Panc1 (cell line): ENCODE measurements at regions not wholly inside any gene's neighbourhood (a gene's known extent, or its start where the extent isn't known, plus 50 kb on each side); places are given as distances from the start of the nearest gene placed in this dataset.

Experiments used
- ATAC-seq: fragments of 200-7000 bp; cut with Tn5 transposase; 2 replicates; pipeline ENCODE4 v1.9.1; 2020; ENCODE audit warnings: mild to moderate bottlenecking, moderate library complexity
- BruUV-seq: library from RNA; stranded (reverse); fragments of 400-500 nt; replicated peaks from 2 replicates; lab custom pipeline; 2021; lab: Mats Ljungman, UMichigan
- CTCF ChIA-PET: fragments of 300-600 bp; sonication (Branson Sonifier 250); formaldehyde crosslinking; loops from one replicate; lab custom pipeline; 2022; ENCODE audit warnings: antibody characterized with exemption; lab: Charles Lee
- POLR2A ChIA-PET: fragments of 300-600 bp; sonication (Branson Sonifier 250); formaldehyde crosslinking; loops from one replicate; lab custom pipeline; 2022; ENCODE audit warnings: antibody characterized with exemption; lab: Charles Lee
- DNase-seq: peaks from one replicate; pipeline ENCODE4 v3.0.0-alpha.2; 2010; ENCODE audit warnings: low read depth, low spot score
- H3K27ac ChIP-seq: 2 replicates; pipeline ENCODE4 v1.5.1; 2011; ENCODE audit warnings: mild to moderate bottlenecking, low read length, inconsistent platforms
- H3K27me3 ChIP-seq: fragments of 200-500 bp; sonication (Bioruptor generic); 2 replicates; pipeline ENCODE4 v1.6.0; 2014; ENCODE audit warnings: low read length, inconsistent platforms; ENCODE audit not compliant: control insufficient read depth, insufficient read depth
- H3K36me3 ChIP-seq: fragments of 200-500 bp; sonication (Bioruptor generic); 2 replicates; pipeline ENCODE4 v1.5.1; 2014; ENCODE audit warnings: inconsistent platforms, mild to moderate bottlenecking, low read length, moderate library complexity; ENCODE audit not compliant: control insufficient read depth, insufficient read depth
- H3K4me1 ChIP-seq: 2 replicates; pipeline ENCODE4 v1.5.1; 2011; ENCODE audit warnings: inconsistent platforms, mild to moderate bottlenecking, low read length, moderate library complexity; ENCODE audit not compliant: control insufficient read depth, insufficient read depth
- H3K4me3 ChIP-seq, 2 experiments: 2 replicates each; pipeline ENCODE4 v1.5.1; 2011 to 2012; ENCODE audit warnings: low read depth in 2 of 2, low read length in 2 of 2, mild to moderate bottlenecking in 2 of 2, inconsistent platforms in 1 of 2, moderate library complexity in 1 of 2
- H3K9me3 ChIP-seq: fragments of 200-500 bp; sonication (Bioruptor generic); 2 replicates; pipeline ENCODE4 v1.5.1; 2014; ENCODE audit warnings: low read depth, mild to moderate bottlenecking, inconsistent platforms, low read length, moderate library complexity; ENCODE audit not compliant: control insufficient read depth, insufficient read depth
- POLR2AphosphoS5 ChIP-seq: IDR thresholded peaks from 2 replicates; pipeline ENCODE4 v1.6.1; 2012; ENCODE audit warnings: mild to moderate bottlenecking, low read depth, low read length, moderate library complexity
- SIN3A ChIP-seq: IDR thresholded peaks from 2 replicates; pipeline ENCODE4 v1.6.1; 2012; ENCODE audit warnings: low read depth, mild to moderate bottlenecking, low read length, moderate library complexity, borderline replicate concordance; ENCODE audit not compliant: insufficient read depth
- TCF7L2 ChIP-seq: IDR thresholded peaks from 2 replicates; pipeline ENCODE4 v1.6.1; 2011; ENCODE audit warnings: mild to moderate bottlenecking, low read depth, low read length, inconsistent platforms
- in situ Hi-C: cut with HindIII; loops from 2 replicates; pipeline ENCODE4 v1.10.0; 2016; ENCODE audit warnings: low sequenced_read_pairs, low pct_unique_long_range_greater_than_20kb
- intact Hi-C: fragments of 100-400 bp; cut with micrococcal nuclease; formaldehyde crosslinking; loops from one replicate; pipeline ENCODE4 v1.10.0; 2022; ENCODE audit not compliant: unreplicated experiment
- TF ChIP-seq, protein P1 (sequence below): fragments of 450-650 bp; IDR thresholded peaks from 2 replicates; pipeline ENCODE4 v1.5.1; 2017; ENCODE audit warnings: mild to moderate bottlenecking
- TF ChIP-seq, protein P2 (sequence below), 2 experiments: IDR thresholded peaks; 2 replicates each; pipeline ENCODE4 v1.6.1; 2011 to 2012; ENCODE audit warnings: low read depth in 2 of 2, control low read depth in 1 of 2, low read length in 1 of 2, mild to moderate bottlenecking in 1 of 2, moderate library complexity in 1 of 2; ENCODE audit not compliant: insufficient read depth in 1 of 2

DNA sequence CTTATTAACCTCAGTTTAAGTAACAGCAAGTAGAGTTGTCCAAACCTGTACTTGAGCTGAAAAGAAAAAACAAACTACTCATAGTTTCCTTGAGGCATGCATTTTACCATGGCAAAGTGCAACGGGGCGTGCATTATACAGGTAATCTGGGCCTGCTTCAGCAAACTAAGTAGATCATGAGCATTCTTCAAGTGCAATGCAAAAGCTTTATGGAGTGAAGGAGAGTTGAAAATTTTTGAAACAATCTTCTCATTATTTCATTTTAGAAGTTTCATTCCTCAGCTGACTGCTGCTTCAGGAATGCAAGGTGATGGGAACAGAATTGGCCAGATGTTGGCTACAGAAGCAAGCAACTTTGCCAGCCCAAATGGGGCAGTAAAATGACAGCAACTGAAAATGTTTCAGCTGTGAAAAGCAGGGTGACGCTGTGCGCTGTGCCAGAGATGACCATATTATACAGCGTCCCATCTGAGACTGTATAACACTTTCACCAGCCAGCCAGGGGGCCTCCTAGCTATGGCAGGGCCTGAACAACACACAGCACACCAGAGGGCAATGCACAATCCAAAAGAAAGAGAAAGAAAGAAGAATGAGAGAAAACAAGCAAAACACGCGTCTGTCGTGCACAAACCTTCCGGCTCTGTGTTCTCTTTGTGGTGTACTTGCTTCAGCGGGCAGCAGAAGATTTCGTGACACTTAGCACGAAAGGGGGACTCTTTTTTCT lies 145.5 kb upstream of the FGF13 start:
- DNase-seq = no peak
- no peak overlapping the region for H3K27ac ChIP-seq

DNA sequence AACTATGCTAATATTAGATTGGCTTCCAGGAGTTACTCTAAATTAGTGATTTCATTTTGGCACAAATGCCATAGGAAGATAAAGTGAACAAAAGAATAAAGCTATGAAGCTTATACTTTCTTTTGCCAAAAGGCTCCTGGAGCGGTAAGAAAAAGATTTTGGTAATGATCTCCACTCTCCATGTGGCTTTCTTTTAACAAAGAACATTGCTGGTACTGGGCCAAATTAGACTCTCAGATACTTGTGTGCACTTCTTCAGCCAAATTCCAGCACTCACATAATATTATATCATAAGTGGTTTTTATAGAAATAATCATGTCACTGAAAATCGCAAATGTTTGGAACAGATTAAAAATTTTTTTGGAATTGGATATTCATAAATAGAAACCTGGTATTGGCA lies 142.4 kb upstream of the FGF13 start:
- H3K36me3 ChIP-seq = no peaks in the 10 kb centered on the region
- no peaks in the 10 kb centered on the region for H3K9me3 ChIP-seq
- DNase-seq (no peak), ATAC-seq (no peak)
- TF ChIP-seq TCF7L2 (no peak), SIN3A (no peak), POLR2AphosphoS5 (no peak)
- TF ChIP-seq, protein P1, sequence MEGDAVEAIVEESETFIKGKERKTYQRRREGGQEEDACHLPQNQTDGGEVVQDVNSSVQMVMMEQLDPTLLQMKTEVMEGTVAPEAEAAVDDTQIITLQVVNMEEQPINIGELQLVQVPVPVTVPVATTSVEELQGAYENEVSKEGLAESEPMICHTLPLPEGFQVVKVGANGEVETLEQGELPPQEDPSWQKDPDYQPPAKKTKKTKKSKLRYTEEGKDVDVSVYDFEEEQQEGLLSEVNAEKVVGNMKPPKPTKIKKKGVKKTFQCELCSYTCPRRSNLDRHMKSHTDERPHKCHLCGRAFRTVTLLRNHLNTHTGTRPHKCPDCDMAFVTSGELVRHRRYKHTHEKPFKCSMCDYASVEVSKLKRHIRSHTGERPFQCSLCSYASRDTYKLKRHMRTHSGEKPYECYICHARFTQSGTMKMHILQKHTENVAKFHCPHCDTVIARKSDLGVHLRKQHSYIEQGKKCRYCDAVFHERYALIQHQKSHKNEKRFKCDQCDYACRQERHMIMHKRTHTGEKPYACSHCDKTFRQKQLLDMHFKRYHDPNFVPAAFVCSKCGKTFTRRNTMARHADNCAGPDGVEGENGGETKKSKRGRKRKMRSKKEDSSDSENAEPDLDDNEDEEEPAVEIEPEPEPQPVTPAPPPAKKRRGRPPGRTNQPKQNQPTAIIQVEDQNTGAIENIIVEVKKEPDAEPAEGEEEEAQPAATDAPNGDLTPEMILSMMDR = no peak
- TF ChIP-seq, protein P2, sequence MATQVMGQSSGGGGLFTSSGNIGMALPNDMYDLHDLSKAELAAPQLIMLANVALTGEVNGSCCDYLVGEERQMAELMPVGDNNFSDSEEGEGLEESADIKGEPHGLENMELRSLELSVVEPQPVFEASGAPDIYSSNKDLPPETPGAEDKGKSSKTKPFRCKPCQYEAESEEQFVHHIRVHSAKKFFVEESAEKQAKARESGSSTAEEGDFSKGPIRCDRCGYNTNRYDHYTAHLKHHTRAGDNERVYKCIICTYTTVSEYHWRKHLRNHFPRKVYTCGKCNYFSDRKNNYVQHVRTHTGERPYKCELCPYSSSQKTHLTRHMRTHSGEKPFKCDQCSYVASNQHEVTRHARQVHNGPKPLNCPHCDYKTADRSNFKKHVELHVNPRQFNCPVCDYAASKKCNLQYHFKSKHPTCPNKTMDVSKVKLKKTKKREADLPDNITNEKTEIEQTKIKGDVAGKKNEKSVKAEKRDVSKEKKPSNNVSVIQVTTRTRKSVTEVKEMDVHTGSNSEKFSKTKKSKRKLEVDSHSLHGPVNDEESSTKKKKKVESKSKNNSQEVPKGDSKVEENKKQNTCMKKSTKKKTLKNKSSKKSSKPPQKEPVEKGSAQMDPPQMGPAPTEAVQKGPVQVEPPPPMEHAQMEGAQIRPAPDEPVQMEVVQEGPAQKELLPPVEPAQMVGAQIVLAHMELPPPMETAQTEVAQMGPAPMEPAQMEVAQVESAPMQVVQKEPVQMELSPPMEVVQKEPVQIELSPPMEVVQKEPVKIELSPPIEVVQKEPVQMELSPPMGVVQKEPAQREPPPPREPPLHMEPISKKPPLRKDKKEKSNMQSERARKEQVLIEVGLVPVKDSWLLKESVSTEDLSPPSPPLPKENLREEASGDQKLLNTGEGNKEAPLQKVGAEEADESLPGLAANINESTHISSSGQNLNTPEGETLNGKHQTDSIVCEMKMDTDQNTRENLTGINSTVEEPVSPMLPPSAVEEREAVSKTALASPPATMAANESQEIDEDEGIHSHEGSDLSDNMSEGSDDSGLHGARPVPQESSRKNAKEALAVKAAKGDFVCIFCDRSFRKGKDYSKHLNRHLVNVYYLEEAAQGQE (IDR thresholded peaks at IDR 0.05; ENCODE audit: insufficient read depth in 1 of 2, low read depth in 2 of 2, low read length in 1 of 2) = no peak
- no peak overlapping the region for H3K4me3 ChIP-seq
- POLR2A ChIA-PET = interaction anchor here (0.6 kb wide), 1 partner anchor 708 kb away, joined by 5 read pairs; no protein-coding TSS in a partner anchor
- in situ Hi-C loops = no loop called here
- H3K4me1 ChIP-seq = no peaks in the 10 kb centered on the region
- H3K27ac ChIP-seq = no peak overlapping the region
- no TSS peak for BruUV-seq
- intact Hi-C loops = loop anchor here (10.0 kb wide), 1 partner anchor 59 kb away; no protein-coding TSS in a partner anchor
- H3K27me3 ChIP-seq = no peaks in the 10 kb centered on the region
- CTCF ChIA-PET = no interaction called here

More for the DNA sequence above, 145.5 kb upstream of the FGF13 start:
- no peak overlapping the region for H3K4me3 ChIP-seq
- ChIA-PET CTCF (no interaction called here), POLR2A (no interaction called here)
- in situ Hi-C loops (no loop called here), intact Hi-C loops (loop anchor here (10.0 kb wide), 1 partner anchor 62 kb away; no protein-coding TSS in a partner anchor)
- BruUV-seq = no TSS peak
- no peak for TF ChIP-seq POLR2AphosphoS5
- TF ChIP-seq, protein P1 = no peak
- TF ChIP-seq, protein P2 (IDR thresholded peaks at IDR 0.05; ENCODE audit: insufficient read depth in 1 of 2, low read depth in 2 of 2, low read length in 1 of 2) = no peak
- TF ChIP-seq SIN3A = no peak
- TF ChIP-seq TCF7L2 = no peak
- no peak for ATAC-seq
- H3K9me3 ChIP-seq = no peaks in the 10 kb centered on the region
- no peaks in the 10 kb centered on the region for H3K36me3 ChIP-seq
- no peaks in the 10 kb centered on the region for H3K27me3 ChIP-seq
- H3K4me1 ChIP-seq = no peaks in the 10 kb centered on the region
